NCI-H2171 (cell line): ENCODE measurements at regions not wholly inside any gene's neighbourhood (a gene's known extent, or its start where the extent isn't known, plus 50 kb on each side); places are given as distances from the start of the nearest gene placed in this dataset.

Experiments used
- DNase-seq: peaks from one replicate; lab custom pipeline; 2025; lab: John Stamatoyannopoulos, UW

DNA sequence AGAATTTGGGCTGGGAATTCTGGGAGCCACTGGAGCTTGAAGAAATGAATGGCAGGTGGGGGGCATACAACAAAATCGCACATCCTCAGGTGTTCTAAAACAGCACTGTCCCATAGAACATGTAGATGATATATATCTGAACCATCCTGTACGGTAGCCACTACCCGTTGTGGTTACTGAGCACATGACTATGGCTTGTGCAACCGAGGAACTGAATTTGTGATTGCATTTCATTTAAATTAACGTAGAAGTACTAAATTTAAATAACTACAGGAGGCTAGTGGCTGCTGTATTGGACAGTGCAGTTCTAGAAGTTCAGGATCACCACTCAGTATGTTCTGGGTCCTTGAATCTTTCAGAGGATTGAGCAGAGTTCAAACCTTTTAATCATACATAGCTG is 172.4 kb downstream of the PHETA1 start:
- DNase-seq = no peak

DNA sequence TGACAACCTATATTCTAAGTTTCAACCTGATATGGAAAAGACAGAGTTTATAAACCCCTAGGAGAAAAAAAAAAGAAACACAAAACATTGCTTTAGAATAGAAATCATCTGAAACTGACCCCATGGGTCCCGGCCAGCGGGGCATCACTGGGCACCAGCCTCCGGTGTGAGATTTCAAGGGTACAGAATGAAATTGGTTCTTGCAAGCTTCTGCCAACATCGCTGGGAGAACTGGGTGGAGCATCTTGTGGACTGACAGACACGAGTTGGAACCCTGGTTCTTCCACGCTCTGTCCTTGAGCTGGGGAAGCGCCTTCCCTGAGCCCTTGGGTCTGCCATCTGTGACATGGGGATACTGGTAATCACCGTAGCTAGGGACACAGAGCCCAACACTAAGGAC is 173.6 kb downstream of the PHETA1 start:
- DNase-seq = no peak

DNA sequence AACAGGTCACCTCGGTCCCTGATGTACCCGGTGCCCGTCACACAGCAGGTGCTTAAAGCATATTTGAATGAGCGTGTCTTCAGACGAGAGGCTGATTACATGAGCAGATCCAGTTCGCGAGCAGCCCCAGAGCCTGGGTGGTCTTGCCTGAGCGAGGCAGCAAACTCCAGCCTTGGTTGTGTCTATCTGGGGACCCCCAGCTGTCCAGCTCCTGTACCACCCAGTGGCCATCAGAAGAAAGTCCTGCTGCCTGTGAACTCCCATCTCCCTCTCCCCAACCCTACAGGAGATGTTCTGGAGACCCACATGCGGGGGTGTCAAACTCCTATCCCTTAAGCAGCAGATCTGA is 174.2 kb downstream of the PHETA1 start:
- no peak for DNase-seq

DNA sequence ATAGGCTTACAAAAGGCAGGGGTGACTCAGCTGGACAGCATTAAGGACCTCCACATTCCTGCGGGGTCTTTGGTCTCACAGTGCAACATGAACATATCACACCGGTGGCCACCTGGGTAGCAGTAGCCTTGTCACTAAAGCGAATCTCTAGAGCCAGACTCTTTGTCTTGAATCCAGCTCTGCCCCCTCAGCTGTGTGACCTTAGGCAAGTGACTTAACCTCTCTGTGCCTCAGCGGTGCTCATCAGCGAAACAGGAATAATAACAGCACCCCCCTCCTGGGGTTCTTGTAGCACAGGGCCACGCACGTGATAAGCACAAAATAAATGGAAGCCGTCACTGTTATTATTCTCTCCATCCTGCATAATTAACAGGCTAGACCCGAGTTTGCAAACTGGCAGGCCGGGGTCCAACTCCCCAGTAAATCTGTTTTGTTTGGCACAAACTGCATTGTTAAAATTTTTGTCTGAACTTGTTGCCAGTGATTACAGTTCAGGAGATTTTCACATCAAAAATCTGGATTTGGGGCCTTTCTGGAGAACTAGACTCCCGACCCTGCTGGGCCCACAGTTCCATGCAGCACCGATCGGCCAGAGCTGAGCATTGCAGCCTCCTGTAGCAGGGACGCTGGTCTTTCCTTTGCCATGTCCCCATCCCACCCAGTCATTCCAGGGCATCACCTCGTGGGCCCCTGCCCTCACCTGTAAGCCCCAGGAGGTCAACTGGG is 174.8 kb downstream of the PHETA1 start:
- DNase-seq = no peak

DNA sequence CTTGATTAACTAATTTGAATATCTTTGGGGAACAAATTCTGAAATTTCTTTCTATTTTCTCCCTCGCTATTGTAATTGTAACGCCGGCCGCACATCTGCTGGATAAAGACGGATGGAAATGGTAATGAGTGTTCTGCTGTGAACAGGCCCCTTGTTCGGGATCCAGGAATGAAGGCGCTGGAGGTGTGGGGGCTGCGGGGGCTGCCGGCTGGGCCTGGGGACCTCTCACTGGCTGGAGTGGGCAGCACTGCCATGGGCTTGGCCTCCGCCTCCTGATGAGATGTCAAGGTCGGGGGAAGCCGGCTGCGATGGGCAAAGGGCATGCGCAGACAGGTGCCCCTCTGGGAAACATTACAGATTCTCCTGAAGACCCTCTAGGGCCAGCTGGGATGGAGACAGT is 175.4 kb downstream of the PHETA1 start:
- no peak for DNase-seq

DNA sequence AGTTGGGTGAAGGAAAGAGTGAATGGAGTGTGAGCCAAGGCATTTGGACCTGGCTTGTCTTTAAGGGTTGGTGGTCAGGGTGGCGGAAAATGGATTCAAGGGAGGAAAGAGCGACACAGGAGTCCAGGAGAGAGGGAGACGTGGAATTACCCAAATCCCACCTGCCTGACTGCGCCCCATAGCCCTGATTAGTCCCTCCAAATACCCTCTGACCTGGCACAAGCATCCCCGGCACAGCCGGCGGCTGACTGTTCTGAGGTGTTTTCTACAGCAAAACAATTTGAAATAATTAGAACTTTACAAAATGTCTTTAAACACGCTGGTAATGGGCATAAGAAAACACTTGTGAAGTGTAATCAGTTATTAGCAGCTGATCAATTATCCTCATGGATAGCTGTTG is 175.8 kb downstream of the PHETA1 start:
- no peak for DNase-seq

DNA sequence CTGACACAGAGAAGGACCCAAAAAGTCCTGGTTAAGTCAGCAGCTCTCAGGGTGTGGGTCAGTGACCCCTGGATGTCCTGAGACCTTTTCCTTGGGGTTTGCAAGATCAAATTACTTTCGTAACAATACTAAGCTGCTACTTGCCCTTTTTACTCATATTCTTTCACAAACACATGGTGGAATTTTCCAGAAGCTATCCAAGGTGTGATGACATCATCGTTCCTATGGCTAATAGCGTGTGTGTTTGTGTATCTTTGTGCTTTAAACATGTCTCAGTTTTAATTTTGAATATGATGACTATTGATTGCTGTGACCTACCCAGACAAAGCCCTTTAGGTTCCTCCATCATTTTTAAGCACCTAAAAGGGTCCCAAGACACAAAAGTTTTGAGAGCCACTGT is 176.2 kb downstream of the PHETA1 start:
- no peak for DNase-seq

DNA sequence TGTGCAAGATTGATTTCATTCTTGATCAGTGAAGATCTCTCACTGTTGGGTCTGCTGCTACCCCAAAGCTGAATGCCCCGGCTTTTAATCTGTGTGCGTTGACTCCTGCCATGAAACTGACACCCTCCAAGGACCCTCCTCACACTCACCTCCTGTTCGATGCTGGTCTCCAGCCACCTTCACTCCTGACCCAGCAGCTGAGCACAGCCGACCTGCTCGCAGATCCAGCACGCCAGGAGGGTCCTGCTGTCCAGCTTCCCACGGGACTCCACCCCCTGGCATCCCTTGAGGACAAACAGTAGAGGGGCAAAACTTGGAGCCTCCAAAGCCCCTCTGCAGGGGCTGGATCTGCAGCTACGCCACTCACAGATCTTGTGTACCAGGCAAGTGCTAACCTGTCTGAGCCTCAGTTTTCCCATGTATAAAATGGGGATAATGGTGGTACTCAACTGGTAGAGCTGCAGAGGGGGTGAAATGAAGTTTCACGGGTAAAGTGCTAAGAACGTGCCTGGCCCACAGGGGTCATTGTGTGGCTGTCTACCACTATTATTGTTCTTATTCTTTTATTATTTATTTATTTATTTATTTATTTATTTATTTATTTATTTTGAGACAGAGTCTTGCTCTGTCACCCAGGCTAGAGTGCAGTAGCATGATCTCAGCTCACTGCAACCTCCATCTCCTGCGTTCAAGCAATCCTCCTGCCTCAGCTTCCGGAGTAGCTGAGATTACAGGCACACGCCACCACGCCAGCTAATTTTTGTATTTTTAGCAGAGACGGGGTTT is 178.0 kb downstream of the PHETA1 start:
- DNase-seq = no peak

DNA sequence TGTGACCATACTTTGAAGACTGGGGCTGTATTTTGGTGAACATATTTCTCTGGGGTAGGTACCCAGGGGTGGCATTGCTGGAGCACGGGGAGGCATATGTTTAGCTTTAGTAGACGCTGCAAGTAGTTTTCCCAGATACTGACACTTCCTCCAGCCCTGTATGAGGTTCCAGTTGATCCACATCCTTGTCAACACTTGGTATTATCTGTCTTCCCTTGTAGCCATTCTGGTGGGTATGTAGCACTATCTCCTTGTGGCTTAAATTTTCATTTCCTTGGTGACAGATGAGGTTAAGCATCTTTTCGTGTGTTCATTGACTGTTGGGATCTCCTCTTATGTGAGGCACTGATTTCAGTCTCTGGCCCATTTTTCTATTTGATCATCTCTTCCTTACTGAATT is 179.1 kb downstream of the PHETA1 start:
- no peak for DNase-seq

DNA sequence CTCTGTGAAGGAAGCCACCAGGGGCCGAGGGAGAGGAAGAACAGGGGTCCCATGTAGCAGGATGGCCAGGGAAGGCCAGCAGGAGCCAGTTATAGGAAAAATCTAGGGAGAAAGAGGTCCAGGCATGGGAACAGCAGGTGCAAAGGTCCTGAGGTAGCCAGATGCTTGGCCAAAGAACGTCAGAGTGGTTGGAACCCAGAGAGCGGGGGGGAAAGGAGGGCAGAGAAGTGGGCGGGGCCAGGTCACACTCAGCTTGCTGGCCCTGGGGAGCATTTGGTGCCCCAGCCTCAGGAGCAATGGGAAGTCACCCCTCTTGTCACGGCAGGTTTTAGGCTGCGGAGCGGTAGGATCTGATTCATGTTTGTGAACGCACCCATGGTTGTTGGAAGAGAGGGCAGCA is 180.5 kb downstream of the PHETA1 start:
- no peak for DNase-seq

DNA sequence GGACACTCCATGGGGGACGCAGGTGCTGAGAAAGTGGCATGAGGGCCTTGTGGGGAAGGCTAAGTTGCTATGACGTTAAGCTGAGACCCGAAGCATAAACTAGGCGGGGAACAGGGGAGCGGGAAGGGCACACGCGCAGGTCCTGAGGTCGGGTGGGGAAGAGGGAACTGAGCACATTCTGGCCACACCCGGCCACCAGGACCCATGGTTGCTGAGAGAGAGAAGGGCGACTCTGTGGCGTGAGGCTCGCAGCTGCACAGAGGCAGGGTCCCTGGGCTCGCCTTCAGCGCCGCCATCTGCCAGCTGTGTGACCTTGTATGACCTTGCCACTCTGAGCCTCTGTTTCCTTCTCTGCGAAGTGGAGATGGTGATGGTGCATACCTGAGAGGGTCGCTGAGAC is 182.5 kb downstream of the PHETA1 start:
- no peak for DNase-seq

DNA sequence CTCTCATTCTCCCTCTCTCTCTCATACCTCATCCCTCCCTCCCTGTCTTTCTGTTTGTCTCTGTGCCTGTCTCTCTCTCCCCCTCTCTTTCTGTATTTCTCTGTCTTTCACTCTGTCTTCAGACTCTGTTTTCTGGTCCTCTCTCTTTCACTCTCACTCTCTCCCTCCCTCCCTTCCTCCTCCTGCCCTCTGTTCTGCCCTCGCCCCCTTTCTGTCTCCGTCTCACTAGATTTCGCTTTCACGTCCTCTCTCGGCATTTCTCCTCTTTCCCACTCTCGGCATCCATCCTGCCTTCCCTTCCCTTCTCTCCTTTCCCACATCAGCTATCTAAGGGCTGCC is 183.0 kb downstream of the PHETA1 start:
- no peak for DNase-seq

DNA sequence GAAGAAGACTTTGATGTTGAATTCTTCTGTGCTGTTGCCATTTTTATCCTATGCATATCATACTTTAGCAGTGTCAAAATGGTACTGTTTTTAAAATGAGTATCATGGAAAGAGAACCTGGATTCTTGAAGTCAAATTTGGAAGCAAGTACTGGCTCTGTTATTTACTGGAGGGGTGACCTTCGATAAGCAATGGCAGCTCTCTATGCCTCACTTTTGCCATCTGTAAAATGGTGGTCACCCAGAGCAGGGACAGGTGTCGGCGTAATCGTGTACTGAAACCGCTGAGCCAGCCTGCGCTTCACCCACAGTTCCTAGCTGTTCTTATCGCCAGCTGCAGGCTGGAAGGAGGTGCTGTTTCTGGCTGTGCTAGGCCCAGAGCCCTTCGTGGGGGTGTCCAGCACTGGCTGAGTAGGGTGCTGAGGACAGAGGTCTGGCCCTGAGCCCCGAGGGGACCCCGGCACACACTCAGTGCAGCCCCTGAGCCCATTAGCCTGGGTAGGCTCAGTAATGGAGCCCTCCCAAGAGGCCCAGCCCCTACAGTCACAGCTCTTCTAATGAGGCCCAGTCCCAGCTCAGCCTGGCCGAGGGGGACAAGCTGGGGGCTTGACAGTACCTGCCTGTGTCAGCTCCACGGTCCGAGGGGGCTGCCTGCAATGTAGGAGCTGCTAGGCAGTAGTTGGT is 183.5 kb downstream of the PHETA1 start:
- DNase-seq = no peak

DNA sequence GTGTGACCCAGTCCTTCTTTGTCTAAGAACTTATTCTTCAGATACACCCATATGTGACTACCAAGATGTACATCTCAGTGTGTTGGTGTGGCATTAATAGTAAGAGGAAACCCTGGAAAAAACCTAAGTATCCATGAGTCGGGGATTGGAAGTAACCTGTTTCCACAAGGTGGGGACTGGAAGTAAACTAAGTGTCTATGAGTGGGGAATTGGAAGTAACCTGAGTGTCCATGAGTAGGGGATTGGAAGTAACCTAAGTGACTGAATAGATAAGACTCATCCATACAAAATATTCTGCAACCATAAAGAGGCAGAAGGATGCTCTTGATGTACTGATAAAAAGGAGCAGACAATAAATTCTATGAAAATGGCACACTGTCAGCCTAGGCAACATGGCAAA is 184.7 kb downstream of the PHETA1 start:
- DNase-seq = no peak

DNA sequence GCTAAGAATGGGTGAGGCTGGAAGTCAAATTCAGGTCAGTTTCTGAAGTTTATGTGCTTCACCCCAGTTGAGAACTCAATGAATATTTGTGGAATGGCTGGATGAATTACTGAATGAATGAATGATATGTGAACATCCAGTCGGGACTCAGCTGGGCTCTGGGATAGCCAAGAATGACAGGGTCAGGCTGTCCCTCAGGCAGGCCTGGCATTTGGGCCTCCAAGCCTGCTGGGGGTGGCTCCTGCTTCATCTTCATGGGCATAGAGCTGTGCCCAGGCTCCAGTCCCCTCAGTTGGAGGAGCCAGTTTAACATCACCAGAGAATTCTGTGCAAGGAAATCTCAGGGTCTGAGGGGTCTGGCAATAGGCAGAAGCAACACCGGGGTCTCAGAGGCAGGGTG is 185.8 kb downstream of the PHETA1 start:
- DNase-seq = no peak

DNA sequence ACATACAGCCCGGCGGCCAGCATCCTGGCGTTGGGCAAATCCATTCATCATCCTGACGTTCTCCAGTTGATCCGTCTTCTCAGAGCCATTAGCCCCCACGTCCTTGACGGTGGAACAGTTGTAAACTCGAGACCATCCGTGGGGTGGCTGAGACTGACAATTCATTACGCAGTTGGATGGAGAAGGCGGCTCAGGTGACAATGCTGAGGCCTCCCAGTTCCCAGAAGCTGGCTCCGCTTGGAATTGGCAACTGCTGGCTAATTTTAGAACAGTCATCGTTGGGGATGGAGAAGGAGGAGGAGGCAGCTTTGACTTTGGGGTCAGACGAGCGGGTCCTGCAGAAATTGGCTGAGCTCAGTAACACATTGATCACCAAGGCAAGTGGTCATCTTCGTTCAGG is 186.5 kb downstream of the PHETA1 start:
- DNase-seq = peak; percentile 41

DNA sequence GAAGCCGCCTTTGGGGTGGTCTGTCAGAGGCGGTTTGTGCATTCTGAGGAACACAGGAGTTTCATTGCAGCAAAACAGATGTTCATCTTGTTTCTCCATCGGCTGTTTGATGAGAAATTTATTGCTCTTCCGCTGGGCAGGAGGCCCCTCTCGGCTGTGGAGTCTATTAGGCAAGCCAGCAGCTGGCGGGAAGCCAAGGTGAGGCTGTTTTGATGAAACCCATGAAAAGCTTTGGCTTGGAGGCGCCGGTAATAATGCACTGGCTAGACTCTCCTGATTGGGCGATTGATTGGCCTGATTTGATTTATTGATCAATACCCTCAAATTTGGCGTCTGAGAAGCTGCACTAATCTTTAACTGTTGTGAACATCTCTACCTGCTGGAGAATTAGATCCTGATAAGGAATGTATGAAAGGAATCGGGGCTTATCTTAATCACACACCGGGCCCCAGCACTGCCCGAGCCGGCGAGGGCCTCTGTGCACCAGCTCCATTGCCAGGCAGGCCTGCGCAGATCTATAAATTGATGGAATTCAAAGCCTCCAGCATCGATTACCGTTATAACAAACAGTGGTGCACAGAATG is 187.7 kb downstream of the PHETA1 start:
- peak; percentile 94 for DNase-seq

DNA sequence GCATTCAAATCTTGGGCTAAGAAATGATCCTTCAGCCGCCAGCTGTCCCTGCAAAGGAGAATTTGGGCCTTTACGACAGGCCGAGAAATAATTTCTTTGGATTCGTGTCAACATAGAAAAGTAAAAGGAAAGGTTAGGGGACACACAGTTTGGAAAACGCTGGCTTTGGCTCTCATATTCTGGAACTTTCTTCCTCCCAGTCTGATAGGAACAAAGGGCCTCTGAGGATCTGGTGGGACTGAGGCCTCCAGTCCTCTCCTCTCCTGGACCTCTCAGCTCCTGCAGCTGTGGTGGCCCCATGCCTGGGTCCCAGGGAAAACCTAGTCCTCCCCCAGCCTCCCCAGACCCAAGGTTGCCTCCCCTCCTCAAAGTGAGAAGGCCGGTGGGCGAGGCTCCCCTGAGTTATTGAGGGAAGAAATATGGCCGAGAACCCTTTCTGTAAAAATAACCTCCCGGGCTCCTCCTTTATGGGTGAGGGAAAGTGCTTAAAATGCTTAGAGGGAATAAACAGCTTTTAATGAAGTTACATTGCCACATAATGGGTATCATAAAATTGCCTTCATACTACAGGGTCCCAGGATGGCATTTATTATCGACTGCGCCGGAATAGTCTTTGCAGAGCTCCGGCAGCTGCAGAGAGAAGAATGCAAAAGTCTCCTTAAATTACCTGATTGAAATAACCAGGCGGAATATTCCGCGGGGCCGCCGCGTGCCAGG is 188.3 kb downstream of the PHETA1 start:
- no peak for DNase-seq

DNA sequence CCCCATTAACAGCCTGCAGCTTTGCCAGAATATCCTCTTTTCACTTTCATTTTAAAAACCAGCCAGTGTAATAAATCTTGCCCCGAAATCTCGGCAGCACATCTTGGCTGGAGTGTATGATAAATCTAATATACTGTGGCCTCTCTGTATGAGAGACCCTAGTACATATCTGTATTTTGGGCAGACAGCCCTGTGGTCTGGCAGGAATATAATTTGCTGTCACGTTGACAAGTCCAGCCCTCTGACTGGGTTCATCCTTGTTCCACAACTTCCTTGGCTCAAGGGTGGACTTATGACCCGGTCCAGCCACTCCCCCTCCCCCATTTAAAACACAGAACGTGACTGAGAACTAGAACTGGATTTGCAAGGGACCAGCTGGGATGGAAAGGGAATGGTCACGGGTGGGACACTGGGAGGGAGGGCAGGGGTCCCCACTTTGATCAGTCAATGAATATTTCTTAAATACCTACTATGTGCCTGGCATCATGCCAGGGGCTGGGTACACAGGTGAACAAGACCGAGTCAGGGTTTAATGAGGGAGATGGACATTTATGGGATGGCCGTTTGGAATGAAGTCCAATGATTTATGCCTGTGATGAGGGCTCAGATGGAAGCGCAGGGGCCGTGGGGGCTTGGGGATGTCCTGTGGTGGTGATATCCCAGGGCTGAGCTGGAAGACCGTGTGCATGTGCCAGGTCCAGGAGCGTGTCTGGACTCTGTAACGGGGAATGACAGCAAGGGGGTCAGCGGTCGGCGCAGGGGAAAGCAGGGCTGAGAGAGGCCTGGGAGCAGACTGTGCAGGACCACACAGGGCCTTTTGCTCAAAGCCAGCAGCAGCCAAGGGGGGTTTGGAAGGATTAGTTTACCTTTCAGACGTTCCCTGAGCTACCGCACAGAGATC is 190.5 kb downstream of the PHETA1 start:
- DNase-seq = no peak

DNA sequence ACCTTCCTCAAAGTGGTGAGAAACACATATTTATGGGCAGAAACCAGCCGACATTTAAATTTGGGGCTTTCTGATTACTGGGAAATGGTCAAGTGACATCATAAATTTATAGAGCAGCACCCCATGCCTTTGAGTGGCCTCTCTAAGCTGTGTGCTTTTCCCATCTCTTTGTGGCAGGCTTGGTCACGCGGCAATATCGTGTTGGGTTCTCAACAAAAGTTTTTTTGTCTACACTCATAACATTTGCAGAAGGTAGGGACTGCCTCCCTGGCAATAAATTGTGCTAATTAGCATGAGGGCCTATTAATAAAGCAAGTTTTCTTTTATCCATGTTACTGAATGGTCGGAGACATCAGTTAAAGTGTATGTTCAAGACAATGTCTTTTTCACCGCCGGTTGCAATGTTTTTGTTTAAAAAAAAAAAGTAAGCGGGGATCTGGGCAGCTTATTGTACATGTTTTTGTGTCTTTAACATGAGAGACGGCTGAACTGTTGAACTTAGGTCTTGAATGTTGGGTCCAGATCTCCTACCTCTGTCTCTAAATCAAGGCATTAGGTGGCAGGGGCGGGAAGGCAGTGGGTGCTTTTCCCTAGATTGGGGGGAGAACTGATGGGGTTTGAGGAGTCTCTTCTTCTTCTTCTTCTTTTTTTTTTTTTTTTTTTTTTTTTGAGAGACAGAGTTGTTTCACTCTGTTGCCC is 193.3 kb downstream of the PHETA1 start:
- no peak for DNase-seq

DNA sequence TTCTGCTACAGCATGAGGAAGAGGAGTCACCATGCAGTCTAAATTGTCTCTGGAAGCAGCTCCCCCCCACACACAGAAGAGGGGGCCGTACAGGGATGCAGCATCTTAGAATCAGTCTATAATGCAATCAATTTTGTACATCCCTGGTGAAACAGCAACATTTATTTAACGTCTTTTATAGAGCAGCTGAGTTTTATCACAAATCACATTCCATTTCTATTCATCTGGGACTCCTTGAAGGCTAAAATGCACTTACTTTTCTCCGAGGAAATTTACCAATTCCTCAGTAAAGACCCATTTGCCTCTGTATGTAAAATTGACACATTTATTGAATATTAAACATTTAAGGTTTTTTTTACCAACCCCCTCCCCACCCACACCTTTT is 193.9 kb downstream of the PHETA1 start:
- no peak for DNase-seq
